ENCODE measurements at regions not wholly inside any gene's neighbourhood (a gene's known extent, or its start where the extent isn't known, plus 50 kb on each side); places are given as distances from the start of the nearest gene placed in this dataset.

DNA sequence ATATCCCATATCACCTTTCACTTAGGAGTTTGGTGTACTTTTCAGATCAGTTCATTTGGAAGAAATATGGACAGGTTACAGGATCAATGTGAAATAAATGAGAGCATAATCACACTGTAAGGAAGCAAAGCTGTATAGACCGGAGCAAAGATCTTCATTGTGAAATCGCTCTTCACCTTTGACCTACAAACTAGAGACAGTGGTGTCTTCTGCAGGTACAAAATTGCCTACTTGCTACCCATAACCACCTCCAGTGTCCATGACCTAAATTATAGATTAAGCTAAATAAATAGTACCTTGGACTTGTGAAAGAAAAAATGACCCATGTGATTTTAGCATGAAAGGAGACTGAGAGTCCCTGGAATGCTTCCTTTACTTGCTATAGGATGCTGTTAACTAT is 379.5 kb upstream of the SUCLG2 start:
- TF ChIP-seq, protein P1, sequence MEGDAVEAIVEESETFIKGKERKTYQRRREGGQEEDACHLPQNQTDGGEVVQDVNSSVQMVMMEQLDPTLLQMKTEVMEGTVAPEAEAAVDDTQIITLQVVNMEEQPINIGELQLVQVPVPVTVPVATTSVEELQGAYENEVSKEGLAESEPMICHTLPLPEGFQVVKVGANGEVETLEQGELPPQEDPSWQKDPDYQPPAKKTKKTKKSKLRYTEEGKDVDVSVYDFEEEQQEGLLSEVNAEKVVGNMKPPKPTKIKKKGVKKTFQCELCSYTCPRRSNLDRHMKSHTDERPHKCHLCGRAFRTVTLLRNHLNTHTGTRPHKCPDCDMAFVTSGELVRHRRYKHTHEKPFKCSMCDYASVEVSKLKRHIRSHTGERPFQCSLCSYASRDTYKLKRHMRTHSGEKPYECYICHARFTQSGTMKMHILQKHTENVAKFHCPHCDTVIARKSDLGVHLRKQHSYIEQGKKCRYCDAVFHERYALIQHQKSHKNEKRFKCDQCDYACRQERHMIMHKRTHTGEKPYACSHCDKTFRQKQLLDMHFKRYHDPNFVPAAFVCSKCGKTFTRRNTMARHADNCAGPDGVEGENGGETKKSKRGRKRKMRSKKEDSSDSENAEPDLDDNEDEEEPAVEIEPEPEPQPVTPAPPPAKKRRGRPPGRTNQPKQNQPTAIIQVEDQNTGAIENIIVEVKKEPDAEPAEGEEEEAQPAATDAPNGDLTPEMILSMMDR (IDR thresholded peaks at IDR 0.05; ENCODE audit: low read depth, low read length, poor library complexity, severe bottlenecking): no peak
- TF ChIP-seq EZH2phosphoT487 (IDR thresholded peaks at IDR 0.05; ENCODE audit: borderline replicate concordance, low read length): no peak
